GM10248 (cell line): ENCODE measurements at regions not wholly inside any gene's neighbourhood (a gene's known extent, or its start where the extent isn't known, plus 50 kb on each side); places are given as distances from the start of the nearest gene placed in this dataset.

Experiments
- CTCF ChIA-PET: fragments of 300-600 bp; sonication (Branson Sonifier 250); formaldehyde crosslinking; extraction: SDS; loops from one replicate; lab custom pipeline; 2021; ENCODE audit warnings: antibody characterized with exemption; lab: Yijun Ruan, JAX
- POLR2A ChIA-PET: fragments of 350-650 bp; sonication (Branson Sonifier 250); formaldehyde crosslinking; extraction: SDS; loops from one replicate; lab custom pipeline; 2020; ENCODE audit warnings: antibody characterized with exemption; lab: Yijun Ruan, JAX
- DNase-seq: peaks from one replicate; pipeline ENCODE4 v3.0.0; 2012; ENCODE audit errors: extremely low spot score
- CTCF ChIP-seq: IDR thresholded peaks from 2 replicates; pipeline ENCODE4 v1.5.1; 2012; ENCODE audit warnings: mild to moderate bottlenecking, low read depth; ENCODE audit errors: extremely low read depth, missing control alignments, control extremely low read depth

- DNase-seq = no peak
- ChIA-PET POLR2A (no interaction called here), CTCF (no interaction called here)
- no peak for TF ChIP-seq CTCF
Measured at GRCh38 chr1:80048716-80049115, 1042.2 kb upstream of the ADGRL4 start.

GRCh38 chr1:80047791-80048190 is 1041.3 kb upstream of the ADGRL4 start:
- POLR2A ChIA-PET = no interaction called here
- no peak for TF ChIP-seq CTCF
- DNase-seq = no peak
- CTCF ChIA-PET = no interaction called here

- DNase-seq = no peak
- ChIA-PET CTCF (no interaction called here), POLR2A (no interaction called here)
- TF ChIP-seq CTCF = no peak
Measured at GRCh38 chr1:80044662-80045061, 1038.1 kb upstream of the ADGRL4 start.

GRCh38 chr1:80036690-80037432 is 1030.3 kb upstream of the ADGRL4 start:
- TF ChIP-seq CTCF = no peak
- POLR2A ChIA-PET = no interaction called here
- DNase-seq = no peak
- CTCF ChIA-PET = interaction anchor here (1.5 kb wide), 1 partner anchor 10 kb away, joined by 3 read pairs; no protein-coding TSS in a partner anchor

GRCh38 chr1:80023358-80023757 is 1016.8 kb upstream of the ADGRL4 start:
- TF ChIP-seq CTCF = no peak
- ChIA-PET CTCF (no interaction called here), POLR2A (no interaction called here)
- no peak for DNase-seq

- TF ChIP-seq CTCF = no peak
- ChIA-PET POLR2A (no interaction called here), CTCF (no interaction called here)
Measured at GRCh38 chr1:80021891-80022290, 1015.4 kb upstream of the ADGRL4 start.

GRCh38 chr1:80018348-80018747 is 1011.8 kb upstream of the ADGRL4 start:
- DNase-seq = no peak
- no peak for TF ChIP-seq CTCF
- POLR2A ChIA-PET = no interaction called here
- CTCF ChIA-PET = no interaction called here

More at GRCh38 chr1:80021891-80022290, 1015.4 kb upstream of the ADGRL4 start:
- DNase-seq = no peak
